ENCODE measurements at regions not wholly inside any gene's neighbourhood (a gene's known extent, or its start where the extent isn't known, plus 50 kb on each side); places are given as distances from the start of the nearest gene placed in this dataset.

DNA sequence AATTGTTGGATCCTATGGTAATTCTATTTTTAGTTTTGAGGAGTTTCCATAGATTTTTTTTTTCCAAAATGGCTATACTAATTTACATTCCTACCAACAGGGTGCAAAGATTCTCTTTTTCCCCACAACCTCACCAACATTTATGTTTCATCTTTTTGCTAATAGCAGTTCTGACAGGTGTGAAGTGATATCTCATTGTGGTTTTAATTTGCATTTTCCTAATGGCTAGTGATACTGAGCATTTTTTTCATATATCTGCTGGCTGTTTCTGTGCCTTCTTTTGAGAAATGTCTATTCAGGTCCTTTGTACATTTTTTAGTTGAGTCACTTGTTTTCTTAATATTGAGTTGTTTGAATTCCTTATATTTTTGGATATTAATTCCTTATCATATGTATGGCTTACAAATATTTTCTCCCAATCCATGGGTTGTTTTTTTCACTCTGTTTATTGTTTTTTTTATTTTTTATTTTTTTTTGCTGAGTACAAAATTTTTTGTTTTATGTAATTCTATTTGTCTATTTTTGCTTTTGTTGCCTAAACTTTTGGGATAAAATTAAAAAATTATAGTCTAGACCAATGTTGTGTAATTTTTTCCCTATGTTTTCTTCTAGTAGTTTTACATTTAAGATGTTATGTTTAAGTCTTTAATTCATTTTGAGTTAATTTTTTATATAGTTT is 205.9 kb upstream of the ADCY1 start:
- TF ChIP-seq, protein P1, sequence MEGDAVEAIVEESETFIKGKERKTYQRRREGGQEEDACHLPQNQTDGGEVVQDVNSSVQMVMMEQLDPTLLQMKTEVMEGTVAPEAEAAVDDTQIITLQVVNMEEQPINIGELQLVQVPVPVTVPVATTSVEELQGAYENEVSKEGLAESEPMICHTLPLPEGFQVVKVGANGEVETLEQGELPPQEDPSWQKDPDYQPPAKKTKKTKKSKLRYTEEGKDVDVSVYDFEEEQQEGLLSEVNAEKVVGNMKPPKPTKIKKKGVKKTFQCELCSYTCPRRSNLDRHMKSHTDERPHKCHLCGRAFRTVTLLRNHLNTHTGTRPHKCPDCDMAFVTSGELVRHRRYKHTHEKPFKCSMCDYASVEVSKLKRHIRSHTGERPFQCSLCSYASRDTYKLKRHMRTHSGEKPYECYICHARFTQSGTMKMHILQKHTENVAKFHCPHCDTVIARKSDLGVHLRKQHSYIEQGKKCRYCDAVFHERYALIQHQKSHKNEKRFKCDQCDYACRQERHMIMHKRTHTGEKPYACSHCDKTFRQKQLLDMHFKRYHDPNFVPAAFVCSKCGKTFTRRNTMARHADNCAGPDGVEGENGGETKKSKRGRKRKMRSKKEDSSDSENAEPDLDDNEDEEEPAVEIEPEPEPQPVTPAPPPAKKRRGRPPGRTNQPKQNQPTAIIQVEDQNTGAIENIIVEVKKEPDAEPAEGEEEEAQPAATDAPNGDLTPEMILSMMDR (IDR thresholded peaks at IDR 0.05; ENCODE audit: low read depth, low read length, missing input control) = no peak
- TF ChIP-seq JUND (IDR thresholded peaks at IDR 0.05) (no peak), YY1 (IDR thresholded peaks at IDR 0.05) (no peak), RAD21 (IDR thresholded peaks at IDR 0.05) (no peak), NR2F2 (IDR thresholded peaks at IDR 0.05) (no peak), REST (IDR thresholded peaks at IDR 0.05) (no peak), EGR1 (IDR thresholded peaks at IDR 0.05; ENCODE audit: low read depth in 2 of 2) (no peak), GABPA (IDR thresholded peaks at IDR 0.05 in 1 of 2, conservative IDR thresholded peaks at IDR 0.05 in 1 of 2) (no peak)
- TF ChIP-seq, protein P2, sequence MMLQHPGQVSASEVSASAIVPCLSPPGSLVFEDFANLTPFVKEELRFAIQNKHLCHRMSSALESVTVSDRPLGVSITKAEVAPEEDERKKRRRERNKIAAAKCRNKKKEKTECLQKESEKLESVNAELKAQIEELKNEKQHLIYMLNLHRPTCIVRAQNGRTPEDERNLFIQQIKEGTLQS (IDR thresholded peaks at IDR 0.05) = no peak
- TF ChIP-seq, protein P3, sequence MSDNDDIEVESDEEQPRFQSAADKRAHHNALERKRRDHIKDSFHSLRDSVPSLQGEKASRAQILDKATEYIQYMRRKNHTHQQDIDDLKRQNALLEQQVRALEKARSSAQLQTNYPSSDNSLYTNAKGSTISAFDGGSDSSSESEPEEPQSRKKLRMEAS (IDR thresholded peaks at IDR 0.05) = no peak
